Stimulated activated naive B cell treated with anti-CD40 and anti-IgM and Interleukin-4, amounts not matched to agents 10 μg/mL and 1 μg/mL and 100 μg/mL, for 72 hours (primary cell): ENCODE measurements at regions not wholly inside any gene's neighbourhood (a gene's known extent, or its start where the extent isn't known, plus 50 kb on each side); places are given as distances from the start of the nearest gene placed in this dataset.

Source experiments
- ATAC-seq, 2 donors: fragments of 150-1000 bp; cut with Tn5 transposase; replicated peaks; 2 replicates each; pipeline ENCODE4 v1.10.0; 2021; ENCODE audit warnings: moderate library complexity in 1 of 2
- DNase-seq: peaks from one replicate; pipeline ENCODE4 v3.0.0; 2021
- H3K27ac Mint-ChIP-seq: one replicate; pipeline ENCODE4 v1.8.0; 2022; ENCODE audit warnings: mild to moderate bottlenecking, mixed read lengths
- H3K27me3 Mint-ChIP-seq, 2 donors: one replicate each; pipeline ENCODE4 v1.8.0; 2022; ENCODE audit warnings: mixed read lengths in 2 of 2
- H3K36me3 Mint-ChIP-seq, 2 donors: one replicate each; pipeline ENCODE4 v1.8.0; 2022; ENCODE audit warnings: mixed read lengths in 2 of 2, mild to moderate bottlenecking in 1 of 2
- H3K4me1 Mint-ChIP-seq, 2 donors: one replicate each; pipeline ENCODE4 v1.8.0; 2022; ENCODE audit warnings: mixed read lengths in 2 of 2, mild to moderate bottlenecking in 1 of 2
- H3K4me3 Mint-ChIP-seq, 2 donors: one replicate each; pipeline ENCODE4 v1.8.0; 2022; ENCODE audit warnings: mild to moderate bottlenecking in 2 of 2, mixed read lengths in 2 of 2, moderate library complexity in 1 of 2
- H3K9me3 Mint-ChIP-seq, 2 donors: one replicate each; pipeline ENCODE4 v1.8.0; 2022; ENCODE audit warnings: mixed read lengths in 2 of 2, mild to moderate bottlenecking in 1 of 2

- Mint-ChIP-seq H3K27me3 (no peaks in the 10 kb centered on the region), H3K9me3 (no peaks in the 10 kb centered on the region), H3K4me3 (no peak overlapping the region), H3K36me3 (no peaks in the 10 kb centered on the region), H3K27ac (no peak overlapping the region), H3K4me1 (no peaks in the 10 kb centered on the region)
- ATAC-seq (no peak), DNase-seq (no peak)
These were observed 631.8 kb upstream of the SETBP1 start for GRCh38 chr18:44048846-44049245.

GRCh38 chr18:44051026-44051425, 629.7 kb upstream of the SETBP1 start:
- H3K27ac Mint-ChIP-seq: no peak overlapping the region
- no peaks in the 10 kb centered on the region for H3K27me3 Mint-ChIP-seq
- H3K4me1 Mint-ChIP-seq: no peaks in the 10 kb centered on the region
- no peak for ATAC-seq
- H3K4me3 Mint-ChIP-seq: no peak overlapping the region
- H3K9me3 Mint-ChIP-seq: no peaks in the 10 kb centered on the region
- no peak for DNase-seq
- H3K36me3 Mint-ChIP-seq: no peaks in the 10 kb centered on the region

- DNase-seq (no peak), ATAC-seq (peak in 1 of 2 donors; percentile 61)
- H3K9me3 Mint-ChIP-seq: peaks cover 0 to 1% of the 10 kb centered on the region in 2 donors
- H3K36me3 Mint-ChIP-seq: no peaks in the 10 kb centered on the region
- H3K27me3 Mint-ChIP-seq: no peaks in the 10 kb centered on the region
- no peaks in the 10 kb centered on the region for H3K4me1 Mint-ChIP-seq
- no peak overlapping the region for H3K27ac Mint-ChIP-seq
- no peak overlapping the region for H3K4me3 Mint-ChIP-seq
These were observed 626.2 kb upstream of the SETBP1 start for GRCh38 chr18:44054514-44054913.

GRCh38 chr18:44060197-44060596, 620.5 kb upstream of the SETBP1 start:
- no peaks in the 10 kb centered on the region for H3K4me1 Mint-ChIP-seq
- no peaks in the 10 kb centered on the region for H3K27me3 Mint-ChIP-seq
- peaks cover 0 to 1% of the 10 kb centered on the region in 2 donors for H3K9me3 Mint-ChIP-seq
- no peak overlapping the region for H3K27ac Mint-ChIP-seq
- no peaks in the 10 kb centered on the region for H3K36me3 Mint-ChIP-seq
- no peak for DNase-seq
- H3K4me3 Mint-ChIP-seq: no peak overlapping the region
- ATAC-seq: no peak

GRCh38 chr18:44061438-44061837, 619.2 kb upstream of the SETBP1 start:
- no peak overlapping the region for H3K27ac Mint-ChIP-seq
- no peak overlapping the region for H3K4me3 Mint-ChIP-seq
- ATAC-seq (no peak), DNase-seq (no peak)
- H3K4me1 Mint-ChIP-seq: no peaks in the 10 kb centered on the region
- no peaks in the 10 kb centered on the region for H3K36me3 Mint-ChIP-seq
- H3K9me3 Mint-ChIP-seq: peaks cover 0 to 1% of the 10 kb centered on the region in 2 donors
- no peaks in the 10 kb centered on the region for H3K27me3 Mint-ChIP-seq

GRCh38 chr18:44062345-44062744, 618.3 kb upstream of the SETBP1 start:
- H3K27me3 Mint-ChIP-seq: no peaks in the 10 kb centered on the region
- DNase-seq (no peak), ATAC-seq (peak in 1 of 2 donors; percentile 42)
- no peak overlapping the region for H3K27ac Mint-ChIP-seq
- no peaks in the 10 kb centered on the region for H3K36me3 Mint-ChIP-seq
- H3K4me1 Mint-ChIP-seq: no peaks in the 10 kb centered on the region
- no peaks in the 10 kb centered on the region for H3K9me3 Mint-ChIP-seq
- no peak overlapping the region for H3K4me3 Mint-ChIP-seq

- H3K27ac Mint-ChIP-seq: no peak overlapping the region
- DNase-seq (no peak), ATAC-seq (no peak)
- H3K36me3 Mint-ChIP-seq: no peaks in the 10 kb centered on the region
- no peaks in the 10 kb centered on the region for H3K9me3 Mint-ChIP-seq
- H3K27me3 Mint-ChIP-seq: peaks cover 0 to 12% of the 10 kb centered on the region in 2 donors
- no peak overlapping the region for H3K4me3 Mint-ChIP-seq
- no peaks in the 10 kb centered on the region for H3K4me1 Mint-ChIP-seq
These were observed 615.5 kb upstream of the SETBP1 start for GRCh38 chr18:44065206-44065605.

GRCh38 chr18:44066541-44066940, 614.1 kb upstream of the SETBP1 start:
- H3K27ac Mint-ChIP-seq: no peak overlapping the region
- H3K27me3 Mint-ChIP-seq: peaks cover 0 to 12% of the 10 kb centered on the region in 2 donors
- ATAC-seq: no peak
- no peak for DNase-seq
- no peaks in the 10 kb centered on the region for H3K9me3 Mint-ChIP-seq
- H3K4me1 Mint-ChIP-seq: no peaks in the 10 kb centered on the region
- no peaks in the 10 kb centered on the region for H3K36me3 Mint-ChIP-seq
- no peak overlapping the region for H3K4me3 Mint-ChIP-seq

GRCh38 chr18:44067186-44067585, 613.5 kb upstream of the SETBP1 start:
- H3K27me3 Mint-ChIP-seq: peaks cover 0 to 12% of the 10 kb centered on the region in 2 donors
- no peak overlapping the region for H3K27ac Mint-ChIP-seq
- H3K9me3 Mint-ChIP-seq: no peaks in the 10 kb centered on the region
- no peak for DNase-seq
- H3K4me1 Mint-ChIP-seq: no peaks in the 10 kb centered on the region
- no peaks in the 10 kb centered on the region for H3K36me3 Mint-ChIP-seq
- no peak overlapping the region for H3K4me3 Mint-ChIP-seq
- no peak for ATAC-seq

- peaks cover 0 to 7% of the 10 kb centered on the region in 2 donors for H3K27me3 Mint-ChIP-seq
- H3K4me1 Mint-ChIP-seq: no peaks in the 10 kb centered on the region
- no peak overlapping the region for H3K4me3 Mint-ChIP-seq
- H3K36me3 Mint-ChIP-seq: no peaks in the 10 kb centered on the region
- H3K27ac Mint-ChIP-seq: no peak overlapping the region
- DNase-seq: no peak
- H3K9me3 Mint-ChIP-seq: no peaks in the 10 kb centered on the region
- ATAC-seq: no peak
These were observed 605.6 kb upstream of the SETBP1 start for GRCh38 chr18:44075038-44075437.

- ATAC-seq: no peak
These were observed 601.1 kb upstream of the SETBP1 start for GRCh38 chr18:44079606-44080005.

GRCh38 chr18:44080054-44080453, 600.6 kb upstream of the SETBP1 start:
- no peaks in the 10 kb centered on the region for H3K36me3 Mint-ChIP-seq
- ATAC-seq (no peak), DNase-seq (no peak)
- no peak overlapping the region for H3K4me3 Mint-ChIP-seq
- no peaks in the 10 kb centered on the region for H3K4me1 Mint-ChIP-seq
- H3K27me3 Mint-ChIP-seq: peaks cover 7 to 12% of the 10 kb centered on the region in 2 donors
- H3K9me3 Mint-ChIP-seq: no peaks in the 10 kb centered on the region
- no peak overlapping the region for H3K27ac Mint-ChIP-seq

More at GRCh38 chr18:44079606-44080005, 601.1 kb upstream of the SETBP1 start:
- H3K9me3 Mint-ChIP-seq: no peaks in the 10 kb centered on the region
- H3K27me3 Mint-ChIP-seq: peaks cover 7 to 14% of the 10 kb centered on the region in 2 donors
- H3K4me3 Mint-ChIP-seq: no peak overlapping the region
- H3K4me1 Mint-ChIP-seq: no peaks in the 10 kb centered on the region
- H3K27ac Mint-ChIP-seq: no peak overlapping the region
- no peaks in the 10 kb centered on the region for H3K36me3 Mint-ChIP-seq
- DNase-seq: no peak

GRCh38 chr18:44089732-44090131, 591.0 kb upstream of the SETBP1 start:
- ATAC-seq: no peak
- Mint-ChIP-seq H3K4me3 (no peak overlapping the region), H3K27me3 (peaks cover under 1 to 1% of the 10 kb centered on the region in 2 donors), H3K27ac (no peak overlapping the region), H3K4me1 (no peaks in the 10 kb centered on the region), H3K9me3 (no peaks in the 10 kb centered on the region), H3K36me3 (no peaks in the 10 kb centered on the region)
- DNase-seq: no peak

- no peaks in the 10 kb centered on the region for H3K36me3 Mint-ChIP-seq
- no peak overlapping the region for H3K27ac Mint-ChIP-seq
- DNase-seq (no peak), ATAC-seq (no peak)
- peaks cover 4 to 8% of the 10 kb centered on the region in 2 donors for H3K27me3 Mint-ChIP-seq
- H3K4me3 Mint-ChIP-seq: no peak overlapping the region
- peaks cover 0 to 3% of the 10 kb centered on the region in 2 donors for H3K9me3 Mint-ChIP-seq
- no peaks in the 10 kb centered on the region for H3K4me1 Mint-ChIP-seq
These were observed 590.2 kb upstream of the SETBP1 start for GRCh38 chr18:44090453-44090852.

- Mint-ChIP-seq H3K4me1 (peaks cover 0 to 1% of the 10 kb centered on the region in 2 donors), H3K27ac (no peak overlapping the region), H3K9me3 (peaks cover 0 to 3% of the 10 kb centered on the region in 2 donors), H3K27me3 (peaks cover 8 to 26% of the 10 kb centered on the region in 2 donors), H3K36me3 (no peaks in the 10 kb centered on the region), H3K4me3 (no peak overlapping the region)
- ATAC-seq (no peak), DNase-seq (no peak)
These were observed 587.4 kb upstream of the SETBP1 start for GRCh38 chr18:44093253-44093652.

- peaks cover 3 to 8% of the 10 kb centered on the region in 2 donors for H3K4me1 Mint-ChIP-seq
- H3K4me3 Mint-ChIP-seq: no peak overlapping the region
- H3K36me3 Mint-ChIP-seq: peaks cover 3 to 4% of the 10 kb centered on the region in 2 donors
- H3K27me3 Mint-ChIP-seq: peaks cover 14 to 30% of the 10 kb centered on the region in 2 donors
- no peak overlapping the region for H3K27ac Mint-ChIP-seq
- peaks cover 5 to 6% of the 10 kb centered on the region in 2 donors for H3K9me3 Mint-ChIP-seq
- DNase-seq (no peak), ATAC-seq (no peak)
These were observed 584.7 kb upstream of the SETBP1 start for GRCh38 chr18:44096016-44096415.
